GM12878 (cell line): ENCODE measurements at regions not wholly inside any gene's neighbourhood (a gene's known extent, or its start where the extent isn't known, plus 50 kb on each side); places are given as distances from the start of the nearest gene placed in this dataset.

Experiments
- ATAC-seq: fragments of 200-7000 bp; cut with Tn5 transposase; 3 replicates; pipeline ENCODE4 v1.9.1; 2020; ENCODE audit warnings: mild to moderate bottlenecking, moderate library complexity
- BruUV-seq: library from RNA; stranded (reverse); fragments of 400-500 nt; replicated peaks from 2 replicates; lab custom pipeline; 2021; lab: Mats Ljungman, UMichigan
- CTCF ChIA-PET: fragments of 300-600 bp; sonication (Branson Sonifier 250); formaldehyde crosslinking; extraction: SDS; loops from one replicate; lab custom pipeline; 2021; ENCODE audit warnings: inconsistent platforms; lab: Yijun Ruan, JAX
- POLR2A ChIA-PET: fragments of 350-600 bp; formaldehyde crosslinking; extraction: SDS; loops from one replicate; lab custom pipeline; 2021; ENCODE audit warnings: inconsistent platforms; lab: Charles Lee
- RAD21 ChIA-PET: fragments of 300-600 bp; sonication (Branson Sonifier 250); formaldehyde crosslinking; loops from one replicate; lab custom pipeline; 2023; ENCODE audit warnings: antibody characterized with exemption; ENCODE audit not compliant: unreplicated experiment; lab: Charles Lee
- SMC1A ChIA-PET: fragments of 300-600 bp; sonication (Branson Sonifier 250); formaldehyde crosslinking; loops from one replicate; lab custom pipeline; 2023; ENCODE audit not compliant: unreplicated experiment, uncharacterized antibody; lab: Charles Lee
- DNase-seq: peaks from one replicate; pipeline ENCODE4 v3.0.0-alpha.2; 2011; ENCODE audit warnings: low read depth, low spot score
- FAIRE-seq: peaks from 3 replicates; lab custom pipeline; 2011; peaks lifted over from hg19 to GRCh38; lab: Jason Lieb, UNC
- H2AFZ ChIP-seq: 2 replicates; pipeline ENCODE4 v1.6.0; 2011; ENCODE audit warnings: low read depth, low read length, control low read depth; ENCODE audit not compliant: control insufficient read depth
- H3K27ac ChIP-seq: 2 replicates; pipeline ENCODE4 v1.5.1; 2011; ENCODE audit warnings: control low read depth; ENCODE audit not compliant: control insufficient read depth, insufficient read depth
- H3K27me3 ChIP-seq, 2 experiments: replicated peaks in 1 of 2; 2 replicates each; pipeline versions ENCODE4 v1.6.0 to v1.6.1; 2011; ENCODE audit warnings: low read length in 1 of 2; ENCODE audit not compliant: control insufficient read depth in 2 of 2, insufficient read depth in 2 of 2
- H3K36me3 ChIP-seq, 2 experiments: 2 replicates each; pipeline ENCODE4 v1.5.1; 2011; ENCODE audit warnings: low read length in 1 of 2; ENCODE audit not compliant: control insufficient read depth in 2 of 2, insufficient read depth in 2 of 2
- H3K4me1 ChIP-seq: 2 replicates; pipeline ENCODE4 v1.6.1; 2011; ENCODE audit warnings: mild to moderate bottlenecking, low read length, moderate library complexity, mixed read lengths; ENCODE audit not compliant: control insufficient read depth, insufficient read depth
- H3K4me2 ChIP-seq: 2 replicates; pipeline ENCODE4 v1.6.0; 2011; ENCODE audit warnings: control low read depth; ENCODE audit not compliant: control insufficient read depth, insufficient read depth
- H3K4me3 ChIP-seq: fragments of 200-600 bp; sonication (generic); 2 replicates; pipeline ENCODE4 v1.5.1; 2016
- H3K79me2 ChIP-seq: 2 replicates; pipeline ENCODE4 v1.6.0; 2011; ENCODE audit warnings: low read length; ENCODE audit not compliant: control insufficient read depth, insufficient read depth
- H3K9ac ChIP-seq: 2 replicates; pipeline ENCODE4 v1.8.0; 2011; ENCODE audit warnings: low read length, control low read depth, mixed read lengths; ENCODE audit not compliant: control insufficient read depth, insufficient read depth
- H3K9me3 ChIP-seq: replicated peaks from 3 replicates; pipeline ENCODE4 v1.5.1; 2011; ENCODE audit warnings: mild to moderate bottlenecking, low read length; ENCODE audit not compliant: control insufficient read depth, insufficient read depth
- H4K20me1 ChIP-seq: 2 replicates; pipeline ENCODE4 v1.6.0; 2011; ENCODE audit not compliant: control insufficient read depth, insufficient read depth
- BRCA1 ChIP-seq: IDR thresholded peaks from 2 replicates; pipeline ENCODE4 v1.6.1; 2011; ENCODE audit warnings: low read depth, low read length, improper control_type of control experiment
- CBFB ChIP-seq: IDR thresholded peaks from 2 replicates; pipeline ENCODE4 v1.6.1; 2016; ENCODE audit warnings: antibody characterized with exemption, low read depth
- CHD2 ChIP-seq: IDR thresholded peaks from 2 replicates; pipeline ENCODE4 v1.6.1; 2011; ENCODE audit warnings: low read depth, low read length, improper control_type of control experiment, borderline replicate concordance
- EGR1 ChIP-seq, 2 experiments: IDR thresholded peaks; 1 replicate in 1 of 2; 2 replicates in 1 of 2; pipeline ENCODE4 v1.6.1; 2011 to 2012; ENCODE audit warnings: low read depth in 2 of 2, low read length in 2 of 2, borderline replicate concordance in 1 of 2, mild to moderate bottlenecking in 1 of 2, moderate library complexity in 1 of 2
- ETV6 ChIP-seq, 2 experiments: fragments of 450-650 bp in 1 of 2; IDR thresholded peaks in 1 of 2; conservative IDR thresholded peaks in 1 of 2; 2 replicates each; pipeline ENCODE4 v1.6.1; 2014; ENCODE audit warnings: antibody characterized with exemption in 1 of 2, borderline replicate concordance in 1 of 2, low read depth in 1 of 2, mild to moderate bottlenecking in 1 of 2, moderate library complexity in 1 of 2
- HDGF ChIP-seq: fragments of 450-650 bp; IDR thresholded peaks from 2 replicates; pipeline ENCODE4 v1.6.1; 2016; ENCODE audit warnings: antibody characterized with exemption
- MXI1 ChIP-seq: fragments of 150-350 bp; IDR thresholded peaks from 2 replicates; pipeline ENCODE4 v1.6.1; 2011; ENCODE audit warnings: low read depth, mild to moderate bottlenecking, inconsistent platforms, low read length, improper control_type of control experiment
- NFIC ChIP-seq: IDR thresholded peaks from 2 replicates; pipeline ENCODE4 v1.6.1; 2012; ENCODE audit warnings: low read depth, mild to moderate bottlenecking, inconsistent platforms, low read length, moderate library complexity
- SMAD5 ChIP-seq: IDR thresholded peaks from 2 replicates; pipeline ENCODE4 v1.6.1; 2016; ENCODE audit warnings: antibody characterized with exemption, low read depth
- ZNF274 ChIP-seq: IDR thresholded peaks from one replicate; pipeline ENCODE4 v1.8.0; 2011; ENCODE audit not compliant: insufficient read length, insufficient read depth
- WGBS: methylation state at CpG from one replicate; pipeline ENCODE4 v1.1.6; 2016; ENCODE audit warnings: low lambda C conversion rate; ENCODE audit not compliant: insufficient replicate concordance, insufficient coverage; ENCODE audit errors: missing lambda C conversion rate; 5-methylcytosine and 5-hydroxymethylcytosine counted together
- in situ Hi-C: fragments of 300-500 bp; cut with MboI; formaldehyde crosslinking; loops from 9 replicates; pipeline ENCODE4 v1.14.3; 2018; ENCODE audit warnings: mixed read lengths
- intact Hi-C: fragments of 100-400 bp; cut with micrococcal nuclease; formaldehyde crosslinking; loops from one replicate; pipeline ENCODE4 v1.14.2; 2022; ENCODE audit not compliant: unreplicated experiment

DNA sequence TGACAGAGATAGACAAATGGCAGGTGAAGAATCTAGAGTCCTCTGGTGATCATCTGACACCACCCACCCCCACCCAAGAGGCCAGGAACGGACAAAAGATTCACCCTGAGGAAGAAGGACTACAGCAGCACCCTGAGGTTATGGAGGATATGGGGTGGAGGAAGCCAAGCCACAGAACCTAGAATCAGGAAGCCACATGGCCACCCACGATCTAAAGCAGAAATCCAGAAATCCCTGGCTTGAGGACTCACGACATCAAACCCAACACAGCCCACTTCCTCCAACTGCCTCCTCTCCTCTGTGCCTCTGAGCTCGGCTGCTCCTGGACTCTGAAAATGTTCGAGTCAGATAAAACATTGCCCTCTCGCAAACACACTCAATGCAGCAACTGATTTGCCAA, 364.3 kb downstream of the SHANK2 start:
- Histone ChIP-seq H3K36me3 (no peaks in the 10 kb centered on the region), H3K4me3 (no peak overlapping the region), H3K9ac (no peak overlapping the region), H3K4me1 (no peaks in the 10 kb centered on the region), H3K4me2 (no peak overlapping the region), H2AFZ (no peak overlapping the region), H3K9me3 (no peaks in the 10 kb centered on the region), H3K27me3 (no peaks in the 10 kb centered on the region; a peak in 1 of 4 replicates), H4K20me1 (no peaks in the 10 kb centered on the region), H3K27ac (no peak overlapping the region), H3K79me2 (no peaks in the 10 kb centered on the region)
- in situ Hi-C loops (no loop called here), intact Hi-C loops (no loop called here)
- TF ChIP-seq ETV6 (conservative IDR thresholded peaks at IDR 0.05 in 1 of 2, IDR thresholded peaks at IDR 0.05 in 1 of 2; ENCODE audit: borderline replicate concordance in 1 of 2, low read depth in 1 of 2) (no peak), HDGF (no peak)
- DNase-seq (no peak), FAIRE-seq (no peak), ATAC-seq (no peak)
- 16% methylated on average over 6 of the region's 6 CpGs for WGBS
- ChIA-PET SMC1A (no interaction called here), CTCF (no interaction called here), RAD21 (no interaction called here), POLR2A (no interaction called here)
- no TSS peak for BruUV-seq

DNA sequence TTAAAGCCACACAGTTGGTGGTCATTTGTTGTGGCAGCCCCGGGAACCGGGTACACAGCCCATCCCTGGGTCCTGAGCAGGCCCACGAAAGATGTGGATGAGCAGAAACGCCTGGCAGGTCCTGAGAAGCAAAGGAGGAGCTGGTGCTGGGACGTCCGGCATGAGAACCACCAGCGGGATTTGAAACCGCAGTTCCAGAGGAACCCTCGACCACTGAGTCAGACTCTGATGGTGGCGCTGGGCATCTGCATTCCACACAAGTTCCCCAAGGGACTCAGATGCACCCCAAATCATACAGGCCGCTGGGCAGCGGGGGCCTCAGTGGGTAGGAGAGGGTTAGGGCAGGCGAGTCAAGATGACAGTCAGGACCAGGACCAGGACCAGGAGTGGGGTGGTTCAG, 363.0 kb downstream of the SHANK2 start:
- Histone ChIP-seq H3K4me2 (no peak overlapping the region), H3K4me1 (no peaks in the 10 kb centered on the region), H3K9me3 (no peaks in the 10 kb centered on the region), H3K4me3 (no peak overlapping the region), H3K79me2 (no peaks in the 10 kb centered on the region), H3K9ac (no peak overlapping the region), H2AFZ (no peak overlapping the region), H3K27me3 (no peaks in the 10 kb centered on the region), H3K36me3 (no peaks in the 10 kb centered on the region), H4K20me1 (no peaks in the 10 kb centered on the region), H3K27ac (no peak overlapping the region)
- ATAC-seq: no peak
- in situ Hi-C loops: no loop called here
- intact Hi-C loops: no loop called here
- no peak for DNase-seq
- ChIA-PET CTCF (no interaction called here), SMC1A (no interaction called here), RAD21 (no interaction called here), POLR2A (no interaction called here)
- no peak for FAIRE-seq
- no TSS peak for BruUV-seq
- 45% methylated on average over 13 of the region's 13 CpGs for WGBS
- TF ChIP-seq CBFB (no peak), CHD2 (no peak), BRCA1 (no peak), ZNF274 (no peak), NFIC (no peak), EGR1 (IDR thresholded peaks at IDR 0.05; ENCODE audit: borderline replicate concordance in 1 of 2, low read depth in 2 of 2, low read length in 2 of 2) (no peak), SMAD5 (no peak), MXI1 (no peak)
